ENCODE measurements at regions not wholly inside any gene's neighbourhood (a gene's known extent, or its start where the extent isn't known, plus 50 kb on each side); places are given as distances from the start of the nearest gene placed in this dataset.

DNA sequence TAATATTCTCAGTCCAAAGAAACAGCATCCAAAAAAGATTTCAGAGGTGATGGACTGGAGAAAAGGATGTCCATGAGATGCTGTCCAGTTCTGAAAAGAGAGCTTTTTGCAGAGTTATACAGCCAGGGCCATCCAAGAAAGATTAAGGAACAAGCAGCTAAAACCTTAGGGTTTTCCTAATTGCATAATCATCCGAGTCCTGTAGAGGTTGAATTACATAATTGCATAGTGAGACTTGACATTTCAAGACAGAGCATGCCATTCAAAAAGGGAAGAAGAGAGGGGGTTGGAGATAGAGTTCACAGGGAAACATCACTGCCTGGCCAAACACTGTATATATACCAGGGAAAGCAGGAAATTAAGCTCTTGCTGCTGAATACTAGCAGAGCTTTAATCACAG, 1729.2 kb upstream of the WWC1 start:
- Histone ChIP-seq H2AFZ (no peak overlapping the region), H3K4me3 (no peak overlapping the region), H3K27me3 (replicated peaks; ENCODE audit: insufficient read depth) (no peaks in the 10 kb centered on the region), H3K4me1 (ENCODE audit: insufficient read depth) (no peaks in the 10 kb centered on the region), H4K20me1 (ENCODE audit: insufficient read depth) (no peaks in the 10 kb centered on the region), H3K79me2 (ENCODE audit: insufficient read depth) (no peaks in the 10 kb centered on the region), H3K36me3 (ENCODE audit: low read depth) (no peaks in the 10 kb centered on the region), H3K27ac (no peak overlapping the region), H3F3A (ENCODE audit: insufficient read depth) (no peaks in the 10 kb centered on the region), H3K4me2 (ENCODE audit: unreplicated experiment) (no peak overlapping the region), H3K9ac (no peak overlapping the region), H3K9me3 (ENCODE audit: low read depth) (no peaks in the 10 kb centered on the region), H3K9me2 (ENCODE audit: insufficient read depth) (no peaks in the 10 kb centered on the region)
- in situ Hi-C loops (cut with MboI): no loop called here
- WGBS, 2 experiments (ENCODE audit: low coverage in 1 of 2, low lambda C conversion rate in 2 of 2, missing lambda C conversion rate in 2 of 2): 5% methylated on average over 1 of the region's 1 CpG
- TF ChIP-seq EZH2 (IDR thresholded peaks at IDR 0.05; ENCODE audit: insufficient read depth, poor library complexity, severe bottlenecking) (no peak), EZH2phosphoT487 (IDR thresholded peaks at IDR 0.05; ENCODE audit: insufficient read depth, low read depth) (no peak)
- DNase-seq: no peak

DNA sequence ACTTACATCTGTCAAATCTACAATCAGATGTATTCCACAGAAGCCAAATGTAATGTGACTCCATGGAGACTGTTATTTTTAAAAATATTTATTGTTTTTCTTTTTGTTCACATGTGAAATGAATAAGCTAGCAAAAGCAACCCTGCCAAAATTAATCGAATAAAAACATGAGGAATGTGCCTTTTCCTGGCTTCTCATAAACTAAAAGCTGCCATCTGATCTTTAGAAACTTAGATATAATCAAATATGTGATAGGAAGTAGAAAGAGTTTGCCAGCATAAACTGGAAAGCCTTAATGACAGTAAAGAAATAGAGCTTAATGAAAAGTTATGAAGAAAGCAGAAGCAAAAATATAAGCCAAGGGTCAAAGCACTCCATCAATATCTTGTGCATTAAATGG, 1724.7 kb upstream of the WWC1 start:
- Histone ChIP-seq H3K4me1 (ENCODE audit: insufficient read depth) (no peaks in the 10 kb centered on the region), H3F3A (ENCODE audit: insufficient read depth) (no peaks in the 10 kb centered on the region), H3K27me3 (replicated peaks; ENCODE audit: insufficient read depth) (no peaks in the 10 kb centered on the region), H2AFZ (no peak overlapping the region), H3K9ac (no peak overlapping the region), H3K27ac (no peak overlapping the region), H3K9me3 (ENCODE audit: low read depth) (no peaks in the 10 kb centered on the region), H3K9me2 (ENCODE audit: insufficient read depth) (no peaks in the 10 kb centered on the region), H3K4me2 (ENCODE audit: unreplicated experiment) (no peak overlapping the region), H3K36me3 (ENCODE audit: low read depth) (no peaks in the 10 kb centered on the region), H3K4me3 (no peak overlapping the region), H3K79me2 (ENCODE audit: insufficient read depth) (no peaks in the 10 kb centered on the region), H4K20me1 (ENCODE audit: insufficient read depth) (no peaks in the 10 kb centered on the region)
- in situ Hi-C loops (cut with MboI): no loop called here
- TF ChIP-seq EZH2phosphoT487 (IDR thresholded peaks at IDR 0.05; ENCODE audit: insufficient read depth, low read depth) (no peak), EZH2 (IDR thresholded peaks at IDR 0.05; ENCODE audit: insufficient read depth, poor library complexity, severe bottlenecking) (no peak)
- 4 to 7% methylated on average over 1 of the region's 1 CpG for WGBS, 2 experiments (ENCODE audit: low coverage in 1 of 2, low lambda C conversion rate in 2 of 2, missing lambda C conversion rate in 2 of 2)
- DNase-seq: no peak

DNA sequence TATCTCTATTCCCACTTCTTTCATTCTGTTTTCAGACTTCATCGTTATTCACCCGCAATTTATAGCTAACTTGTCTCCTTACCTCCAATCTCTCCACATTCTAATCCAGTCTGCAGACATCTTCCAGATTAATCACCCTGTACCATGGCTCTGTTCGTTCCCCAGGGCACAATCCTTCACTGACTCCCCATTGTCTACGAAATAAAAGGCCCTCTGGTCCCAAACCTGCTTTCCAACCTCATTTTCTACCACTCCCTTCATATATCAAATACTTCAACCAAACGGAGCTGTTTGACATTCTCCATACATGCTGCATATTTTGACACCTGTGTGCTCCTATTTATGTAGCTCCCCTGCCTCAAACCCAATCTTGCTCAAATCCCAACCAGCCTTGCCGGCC, 1720.6 kb upstream of the WWC1 start:
- H3K4me1 ChIP-seq (ENCODE audit: insufficient read depth): no peaks in the 10 kb centered on the region
- no peak for DNase-seq
- no peak overlapping the region for H2AFZ ChIP-seq
- H3K4me2 ChIP-seq (ENCODE audit: unreplicated experiment): no peak overlapping the region
- H3K9ac ChIP-seq: no peak overlapping the region
- H3K27me3 ChIP-seq (replicated peaks; ENCODE audit: insufficient read depth): no peaks in the 10 kb centered on the region
- no peaks in the 10 kb centered on the region for H4K20me1 ChIP-seq (ENCODE audit: insufficient read depth)
- 17% methylated on average over 6 of the region's 6 CpGs for WGBS, 2 experiments (ENCODE audit: low coverage in 1 of 2, low lambda C conversion rate in 2 of 2, missing lambda C conversion rate in 2 of 2)
- H3K4me3 ChIP-seq: no peak overlapping the region
- H3K79me2 ChIP-seq (ENCODE audit: insufficient read depth): no peaks in the 10 kb centered on the region
- H3K27ac ChIP-seq: no peak overlapping the region
- in situ Hi-C loops (cut with MboI): no loop called here
- H3K9me3 ChIP-seq (ENCODE audit: low read depth): no peaks in the 10 kb centered on the region
- H3F3A ChIP-seq (ENCODE audit: insufficient read depth): no peaks in the 10 kb centered on the region
- no peaks in the 10 kb centered on the region for H3K36me3 ChIP-seq (ENCODE audit: low read depth)
- no peaks in the 10 kb centered on the region for H3K9me2 ChIP-seq (ENCODE audit: insufficient read depth)
- TF ChIP-seq EZH2phosphoT487 (IDR thresholded peaks at IDR 0.05; ENCODE audit: insufficient read depth, low read depth) (no peak), EZH2 (IDR thresholded peaks at IDR 0.05; ENCODE audit: insufficient read depth, poor library complexity, severe bottlenecking) (no peak)

DNA sequence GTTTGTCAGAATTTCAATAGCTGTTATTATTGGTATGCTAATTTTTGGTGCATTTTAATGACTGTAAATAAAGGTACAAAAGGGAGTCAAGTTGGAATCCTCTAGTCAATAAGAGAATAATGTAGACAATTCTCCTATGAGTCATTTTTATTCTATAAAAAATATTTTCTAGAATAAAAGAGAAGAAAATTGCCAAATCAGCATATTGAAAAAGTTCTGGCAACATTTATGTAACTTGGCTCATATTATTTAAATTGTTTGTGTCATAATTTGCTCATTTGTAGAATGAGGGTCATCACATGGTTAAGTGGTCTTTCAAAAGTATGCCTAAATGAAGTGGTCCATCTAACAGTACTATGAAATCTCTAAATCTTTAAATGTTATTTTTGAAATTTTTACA, 1719.8 kb upstream of the WWC1 start:
- Histone ChIP-seq H3K9me2 (ENCODE audit: insufficient read depth) (no peaks in the 10 kb centered on the region), H3F3A (ENCODE audit: insufficient read depth) (no peaks in the 10 kb centered on the region), H3K79me2 (ENCODE audit: insufficient read depth) (no peaks in the 10 kb centered on the region), H3K27ac (no peak overlapping the region), H3K36me3 (ENCODE audit: low read depth) (no peaks in the 10 kb centered on the region), H3K9me3 (ENCODE audit: low read depth) (no peaks in the 10 kb centered on the region), H2AFZ (no peak overlapping the region), H4K20me1 (ENCODE audit: insufficient read depth) (no peaks in the 10 kb centered on the region), H3K27me3 (replicated peaks; ENCODE audit: insufficient read depth) (no peaks in the 10 kb centered on the region), H3K9ac (no peak overlapping the region), H3K4me3 (no peak overlapping the region), H3K4me2 (ENCODE audit: unreplicated experiment) (no peak overlapping the region), H3K4me1 (ENCODE audit: insufficient read depth) (no peaks in the 10 kb centered on the region)
- in situ Hi-C loops (cut with MboI): no loop called here
- DNase-seq: no peak
- TF ChIP-seq EZH2phosphoT487 (IDR thresholded peaks at IDR 0.05; ENCODE audit: insufficient read depth, low read depth) (no peak), EZH2 (IDR thresholded peaks at IDR 0.05; ENCODE audit: insufficient read depth, poor library complexity, severe bottlenecking) (no peak)

DNA sequence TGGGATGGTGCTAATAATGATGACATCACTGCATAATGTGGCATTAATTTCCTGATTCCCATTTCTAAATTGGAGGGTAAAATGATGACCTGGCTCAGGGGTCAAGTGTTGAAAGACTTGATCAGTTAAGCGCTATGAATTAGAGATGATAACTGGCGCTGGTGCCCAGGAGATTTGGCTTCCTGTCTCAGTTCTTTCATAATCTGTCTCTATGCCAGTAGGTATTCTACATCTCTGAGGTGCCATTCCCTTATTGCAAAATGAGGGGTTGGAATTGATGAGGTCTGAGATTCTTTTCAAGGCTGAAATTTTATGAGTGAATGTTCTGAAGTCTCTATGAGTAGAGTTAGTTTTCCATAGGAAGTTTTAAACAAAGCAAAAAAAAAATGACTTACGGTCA, 1715.1 kb upstream of the WWC1 start:
- in situ Hi-C loops (cut with MboI): no loop called here

More for the DNA sequence above, 1715.1 kb upstream of the WWC1 start:
- H3K9me2 ChIP-seq (ENCODE audit: insufficient read depth): no peaks in the 10 kb centered on the region
- no peaks in the 10 kb centered on the region for H4K20me1 ChIP-seq (ENCODE audit: insufficient read depth)
- H3K4me1 ChIP-seq (ENCODE audit: insufficient read depth): no peaks in the 10 kb centered on the region
- DNase-seq: no peak
- H3K9ac ChIP-seq: no peak overlapping the region
- no peaks in the 10 kb centered on the region for H3K36me3 ChIP-seq (ENCODE audit: low read depth)
- H2AFZ ChIP-seq: no peak overlapping the region
- H3K9me3 ChIP-seq (ENCODE audit: low read depth): no peaks in the 10 kb centered on the region
- no peak overlapping the region for H3K27ac ChIP-seq
- TF ChIP-seq EZH2phosphoT487 (IDR thresholded peaks at IDR 0.05; ENCODE audit: insufficient read depth, low read depth) (no peak), EZH2 (IDR thresholded peaks at IDR 0.05; ENCODE audit: insufficient read depth, poor library complexity, severe bottlenecking) (no peak)
- no peaks in the 10 kb centered on the region for H3K27me3 ChIP-seq (replicated peaks; ENCODE audit: insufficient read depth)
- no peaks in the 10 kb centered on the region for H3F3A ChIP-seq (ENCODE audit: insufficient read depth)
- no peak overlapping the region for H3K4me2 ChIP-seq (ENCODE audit: unreplicated experiment)
- H3K4me3 ChIP-seq: no peak overlapping the region
- H3K79me2 ChIP-seq (ENCODE audit: insufficient read depth): no peaks in the 10 kb centered on the region
- 37 to 42% methylated on average over 3 of the region's 3 CpGs for WGBS, 2 experiments (ENCODE audit: low coverage in 1 of 2, low lambda C conversion rate in 2 of 2, missing lambda C conversion rate in 2 of 2)
